ENCODE measurements at regions not wholly inside any gene's neighbourhood (a gene's known extent, or its start where the extent isn't known, plus 50 kb on each side); places are given as distances from the start of the nearest gene placed in this dataset.

- DNase-seq (ENCODE audit: low read depth): no peak
Measured at GRCh38 chr6:138695193-138695592, 78.4 kb upstream of the CCDC28A start.

GRCh38 chr6:138714493-138714892 lies 59.1 kb upstream of the CCDC28A start:
- no peak for DNase-seq (ENCODE audit: low read depth)

- DNase-seq (ENCODE audit: low read depth): no peak
Measured at GRCh38 chr6:138716013-138716412, 57.6 kb upstream of the CCDC28A start.

- no peak for DNase-seq (ENCODE audit: low read depth)
Measured at GRCh38 chr6:138716971-138717665, 56.5 kb upstream of the CCDC28A start.

DNA sequence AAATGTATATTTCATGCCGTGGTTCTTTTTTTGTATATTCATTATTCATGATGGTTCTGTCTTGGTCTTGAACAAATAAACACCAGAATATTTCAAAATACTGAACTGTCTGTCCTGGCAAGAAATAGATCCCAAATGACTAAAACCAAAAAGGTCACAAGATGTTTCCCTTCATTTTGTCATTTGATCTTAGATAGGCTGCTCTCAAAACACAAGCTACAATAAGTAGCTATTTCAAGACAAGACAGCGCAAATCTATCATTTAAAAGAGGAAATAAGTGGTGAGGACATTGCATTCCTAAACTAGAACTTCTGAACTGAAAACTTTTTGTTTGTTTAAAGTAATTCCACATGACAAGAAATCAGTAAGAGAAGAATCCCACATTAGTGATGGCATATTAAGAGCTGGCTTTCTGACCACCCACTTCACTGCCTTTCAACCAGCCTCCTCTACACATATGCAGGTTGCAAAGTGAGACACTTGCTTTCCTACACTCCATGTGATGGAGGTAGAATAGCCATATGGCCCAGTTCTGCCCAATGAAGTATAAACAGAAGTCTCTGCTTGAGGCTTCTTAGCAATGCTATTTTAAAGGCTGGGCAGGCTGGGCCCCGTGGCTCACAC lies 54.4 kb upstream of the CCDC28A start:
- DNase-seq (ENCODE audit: low read depth): no peak

DNA sequence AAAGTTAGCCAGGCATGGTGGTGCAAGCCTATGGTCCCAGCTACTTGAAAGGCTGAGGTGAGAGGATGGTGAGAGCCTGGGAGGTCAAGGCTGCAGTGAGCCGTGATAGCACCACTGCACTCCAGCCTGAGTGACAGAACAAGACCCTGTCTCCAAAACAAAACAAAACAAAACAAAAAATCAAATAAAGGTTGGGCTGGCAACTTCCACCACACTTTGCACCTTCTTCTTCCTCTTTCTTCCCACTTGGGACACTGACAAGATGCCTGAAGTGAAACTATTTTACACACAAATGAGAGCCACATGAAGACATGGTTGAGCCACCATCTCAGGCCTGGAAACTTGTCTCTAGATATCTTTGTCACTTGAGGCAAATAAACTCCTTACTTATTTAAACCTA lies 53.8 kb upstream of the CCDC28A start:
- DNase-seq (ENCODE audit: low read depth): no peak

GRCh38 chr6:138722425-138723371 lies 50.9 kb upstream of the CCDC28A start:
- DNase-seq (ENCODE audit: low read depth): peak; percentile 61
